ENCODE measurements at regions not wholly inside any gene's neighbourhood (a gene's known extent, or its start where the extent isn't known, plus 50 kb on each side); places are given as distances from the start of the nearest gene placed in this dataset.
A peak's percentile ranks its signal among the peaks of the same experiment; 100 is the strongest.
"Not testable (repeated sequence)": the region's sequence is repeated elsewhere in the genome, so short reads cannot be mapped to it uniquely, and the experiment has no call there.

DNA sequence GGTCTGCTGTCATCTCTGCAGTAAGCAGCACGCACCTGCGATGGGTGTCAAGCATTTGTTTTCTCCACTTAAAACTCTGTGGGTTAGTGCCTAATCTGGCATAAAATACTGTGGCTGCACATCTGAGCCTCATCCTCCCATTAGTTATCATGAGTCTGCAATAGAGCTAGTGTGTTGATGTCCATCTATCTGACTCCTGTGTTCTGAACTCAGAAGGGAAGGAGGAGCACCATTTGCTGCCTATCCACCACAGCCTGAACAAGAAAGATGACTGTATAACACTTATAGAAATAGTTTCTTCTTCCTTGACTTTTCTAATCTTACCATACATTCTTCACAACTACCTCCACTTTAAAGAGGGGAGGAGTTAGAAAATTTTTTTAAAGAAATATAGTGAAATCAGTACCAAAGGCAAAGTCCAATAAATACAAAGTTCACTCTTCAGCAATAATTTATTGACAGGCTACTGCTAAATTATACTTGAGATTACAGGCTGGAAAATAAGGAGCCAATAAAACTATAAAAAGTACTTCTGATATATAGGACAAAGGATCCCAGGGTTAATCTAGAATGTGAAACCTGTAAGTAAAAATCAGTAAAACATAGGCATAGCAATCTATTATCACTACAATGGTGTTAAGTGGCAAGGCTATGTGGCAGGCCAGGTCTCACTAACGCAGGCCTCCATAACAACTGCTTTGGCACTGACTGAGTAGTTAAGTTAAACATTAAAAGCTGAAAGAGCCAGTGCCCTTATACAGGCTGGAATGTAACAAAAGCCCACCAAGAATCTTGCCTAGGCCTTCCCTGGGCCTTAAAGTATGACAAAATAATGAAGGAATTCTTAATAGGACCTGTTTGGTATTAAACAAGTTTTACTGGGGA lies 70.2 kb downstream of the LGALS9C start:
- DNase-seq = not testable (repeated sequence)

GRCh38 chr17:18557086-18557485 lies 80.5 kb downstream of the LGALS9C start:
- not testable (repeated sequence) for DNase-seq

GRCh38 chr17:18563381-18564098 lies 80.7 kb downstream of the TBC1D28 start:
- peak; percentile 37 for DNase-seq

DNA sequence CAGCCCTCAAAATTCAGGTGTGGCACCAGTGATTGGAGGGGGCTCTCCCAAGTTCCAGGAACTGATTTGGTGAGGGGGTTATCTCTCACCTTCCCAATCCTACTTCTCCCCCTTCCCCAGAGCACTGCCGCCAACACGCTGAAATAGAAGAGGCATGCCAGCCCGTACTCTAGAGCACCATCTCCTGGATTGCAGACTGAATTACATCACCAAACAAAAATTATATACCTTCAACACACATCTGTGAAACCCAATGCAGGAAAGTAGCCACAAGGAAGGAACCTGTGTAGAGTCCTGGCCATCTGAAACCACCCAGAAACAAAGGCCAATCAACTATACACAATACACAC lies 80.1 kb downstream of the TBC1D28 start:
- peak; percentile 47 for DNase-seq

GRCh38 chr17:18568108-18568995 lies 75.8 kb downstream of the TBC1D28 start:
- DNase-seq = not testable (repeated sequence)

GRCh38 chr17:18569489-18569913 lies 74.7 kb downstream of the TBC1D28 start:
- not testable (repeated sequence) for DNase-seq

GRCh38 chr17:18572536-18572935 lies 71.7 kb downstream of the TBC1D28 start:
- not testable (repeated sequence) for DNase-seq

DNA sequence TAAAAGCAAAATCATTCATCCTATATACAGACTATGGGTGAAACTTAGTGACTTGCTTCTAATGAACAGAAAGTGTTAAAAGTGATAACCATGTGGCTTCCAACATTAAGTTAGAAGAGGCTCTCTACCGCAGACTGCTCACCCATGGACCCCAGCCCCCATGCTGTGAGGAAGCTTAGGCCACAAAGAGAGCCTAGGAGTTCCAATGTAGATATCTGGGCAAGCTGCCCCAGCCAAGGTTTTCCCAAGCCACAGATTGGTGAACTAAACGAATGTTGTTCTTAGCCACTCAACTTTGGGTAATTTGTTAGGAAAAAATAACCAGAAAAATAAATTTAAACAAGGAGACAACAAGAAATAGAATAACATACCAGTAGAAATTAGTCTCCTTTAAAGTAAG lies 70.1 kb downstream of the TBC1D28 start:
- not testable (repeated sequence) for DNase-seq
